GM18502 (cell line): ENCODE measurements at regions not wholly inside any gene's neighbourhood (a gene's known extent, or its start where the extent isn't known, plus 50 kb on each side); places are given as distances from the start of the nearest gene placed in this dataset.
"Not testable (repeated sequence)": the region's sequence is repeated elsewhere in the genome, so short reads cannot be mapped to it uniquely, and the experiment has no call there.

ENCODE experiments used
- ATAC-seq: cut with Tn5 transposase; IDR thresholded peaks from one replicate; pipeline ENCODE4 v1.9.1; 2021; ENCODE audit warnings: mild to moderate bottlenecking; ENCODE audit not compliant: unreplicated experiment, poor library complexity

GRCh38 chr20:41692479-41693135 lies 74.4 kb upstream of the CHD6 start:
- ATAC-seq = peak; percentile 58

- no peak for ATAC-seq
Measured at GRCh38 chr20:41691443-41691842, 73.3 kb upstream of the CHD6 start.

GRCh38 chr20:41690702-41691101 lies 72.5 kb upstream of the CHD6 start:
- no peak for ATAC-seq

- ATAC-seq = no peak
Measured at GRCh38 chr20:41686961-41687360, 68.8 kb upstream of the CHD6 start.

- not testable (repeated sequence) for ATAC-seq
Measured at GRCh38 chr20:41685145-41685544, 67.0 kb upstream of the CHD6 start.

GRCh38 chr20:41678799-41679198 lies 60.6 kb upstream of the CHD6 start:
- ATAC-seq = no peak

- no peak for ATAC-seq
Measured at GRCh38 chr20:41672282-41672681, 54.1 kb upstream of the CHD6 start.

- ATAC-seq = no peak
Measured at GRCh38 chr20:41671143-41671542, 53.0 kb upstream of the CHD6 start.

GRCh38 chr20:41670631-41671030 lies 52.5 kb upstream of the CHD6 start:
- ATAC-seq = no peak

- no peak for ATAC-seq
Measured at GRCh38 chr20:41669708-41670263, 51.6 kb upstream of the CHD6 start.

- ATAC-seq = no peak
Measured at GRCh38 chr20:41668057-41668749, 50.0 kb upstream of the CHD6 start.
